H1 (cell line): ENCODE measurements at regions not wholly inside any gene's neighbourhood (a gene's known extent, or its start where the extent isn't known, plus 50 kb on each side); places are given as distances from the start of the nearest gene placed in this dataset.

Source experiments
- ASH2L ChIP-seq: fragments of 200-600, 300-600 bp; sonication (generic); IDR thresholded peaks from one replicate; pipeline ENCODE4 v1.7.1; 2017; ENCODE audit warnings: low read length
- CHD1 ChIP-seq: IDR thresholded peaks from 2 replicates; pipeline ENCODE4 v1.6.1; 2012; ENCODE audit warnings: low read depth, low read length, improper control_type of control experiment
- NRF1 ChIP-seq: IDR thresholded peaks from 2 replicates; pipeline ENCODE4 v1.6.1; 2011; ENCODE audit warnings: mild to moderate bottlenecking, low read depth, low read length, improper control_type of control experiment
- SP2 ChIP-seq: IDR thresholded peaks from 2 replicates; pipeline ENCODE4 v1.6.1; 2012; ENCODE audit warnings: mild to moderate bottlenecking, low read length, inconsistent platforms
- SUZ12 ChIP-seq: fragments of 200-600 bp; sonication (generic); IDR thresholded peaks from 2 replicates; pipeline ENCODE4 v1.6.1; 2012; ENCODE audit warnings: mild to moderate bottlenecking, inconsistent platforms, low read length, moderate library complexity, mixed read lengths
- ZNF274 ChIP-seq: IDR thresholded peaks from 2 replicates; pipeline ENCODE4 v1.7.0; 2012; ENCODE audit warnings: low read length, borderline replicate concordance; ENCODE audit errors: extremely low read depth
- TF ChIP-seq, protein P1 (sequence below): fragments of 300-600 bp; sonication (generic); IDR thresholded peaks from 2 replicates; pipeline ENCODE4 v1.7.1; 2012; ENCODE audit warnings: low read length, moderate library complexity, mild to moderate bottlenecking, inconsistent platforms; ENCODE audit not compliant: insufficient replicate concordance
- TF ChIP-seq, protein P2 (sequence below): IDR thresholded peaks from 2 replicates; pipeline ENCODE4 v1.6.1; 2012; ENCODE audit warnings: inconsistent platforms

DNA sequence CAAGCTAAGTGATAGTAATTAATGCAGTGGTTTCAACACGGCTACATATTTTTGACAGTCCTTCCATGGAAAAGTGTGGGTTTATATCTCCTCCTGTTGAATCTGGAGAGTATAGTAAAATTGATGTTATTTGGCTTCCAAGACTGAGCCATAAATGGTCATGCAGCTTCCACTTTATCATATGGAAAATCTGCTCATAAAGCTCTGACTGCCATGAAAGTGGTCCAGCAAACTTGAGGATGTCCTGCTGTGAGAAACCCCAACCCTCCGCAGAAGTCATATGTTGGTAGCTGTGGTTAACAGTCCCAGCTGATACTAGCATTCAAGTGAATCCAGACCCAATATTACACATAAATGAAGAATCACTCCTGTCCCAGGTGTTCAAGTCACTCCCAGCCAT is 378.3 kb downstream of the KCTD16 start (continued):
- TF ChIP-seq, protein P1, sequence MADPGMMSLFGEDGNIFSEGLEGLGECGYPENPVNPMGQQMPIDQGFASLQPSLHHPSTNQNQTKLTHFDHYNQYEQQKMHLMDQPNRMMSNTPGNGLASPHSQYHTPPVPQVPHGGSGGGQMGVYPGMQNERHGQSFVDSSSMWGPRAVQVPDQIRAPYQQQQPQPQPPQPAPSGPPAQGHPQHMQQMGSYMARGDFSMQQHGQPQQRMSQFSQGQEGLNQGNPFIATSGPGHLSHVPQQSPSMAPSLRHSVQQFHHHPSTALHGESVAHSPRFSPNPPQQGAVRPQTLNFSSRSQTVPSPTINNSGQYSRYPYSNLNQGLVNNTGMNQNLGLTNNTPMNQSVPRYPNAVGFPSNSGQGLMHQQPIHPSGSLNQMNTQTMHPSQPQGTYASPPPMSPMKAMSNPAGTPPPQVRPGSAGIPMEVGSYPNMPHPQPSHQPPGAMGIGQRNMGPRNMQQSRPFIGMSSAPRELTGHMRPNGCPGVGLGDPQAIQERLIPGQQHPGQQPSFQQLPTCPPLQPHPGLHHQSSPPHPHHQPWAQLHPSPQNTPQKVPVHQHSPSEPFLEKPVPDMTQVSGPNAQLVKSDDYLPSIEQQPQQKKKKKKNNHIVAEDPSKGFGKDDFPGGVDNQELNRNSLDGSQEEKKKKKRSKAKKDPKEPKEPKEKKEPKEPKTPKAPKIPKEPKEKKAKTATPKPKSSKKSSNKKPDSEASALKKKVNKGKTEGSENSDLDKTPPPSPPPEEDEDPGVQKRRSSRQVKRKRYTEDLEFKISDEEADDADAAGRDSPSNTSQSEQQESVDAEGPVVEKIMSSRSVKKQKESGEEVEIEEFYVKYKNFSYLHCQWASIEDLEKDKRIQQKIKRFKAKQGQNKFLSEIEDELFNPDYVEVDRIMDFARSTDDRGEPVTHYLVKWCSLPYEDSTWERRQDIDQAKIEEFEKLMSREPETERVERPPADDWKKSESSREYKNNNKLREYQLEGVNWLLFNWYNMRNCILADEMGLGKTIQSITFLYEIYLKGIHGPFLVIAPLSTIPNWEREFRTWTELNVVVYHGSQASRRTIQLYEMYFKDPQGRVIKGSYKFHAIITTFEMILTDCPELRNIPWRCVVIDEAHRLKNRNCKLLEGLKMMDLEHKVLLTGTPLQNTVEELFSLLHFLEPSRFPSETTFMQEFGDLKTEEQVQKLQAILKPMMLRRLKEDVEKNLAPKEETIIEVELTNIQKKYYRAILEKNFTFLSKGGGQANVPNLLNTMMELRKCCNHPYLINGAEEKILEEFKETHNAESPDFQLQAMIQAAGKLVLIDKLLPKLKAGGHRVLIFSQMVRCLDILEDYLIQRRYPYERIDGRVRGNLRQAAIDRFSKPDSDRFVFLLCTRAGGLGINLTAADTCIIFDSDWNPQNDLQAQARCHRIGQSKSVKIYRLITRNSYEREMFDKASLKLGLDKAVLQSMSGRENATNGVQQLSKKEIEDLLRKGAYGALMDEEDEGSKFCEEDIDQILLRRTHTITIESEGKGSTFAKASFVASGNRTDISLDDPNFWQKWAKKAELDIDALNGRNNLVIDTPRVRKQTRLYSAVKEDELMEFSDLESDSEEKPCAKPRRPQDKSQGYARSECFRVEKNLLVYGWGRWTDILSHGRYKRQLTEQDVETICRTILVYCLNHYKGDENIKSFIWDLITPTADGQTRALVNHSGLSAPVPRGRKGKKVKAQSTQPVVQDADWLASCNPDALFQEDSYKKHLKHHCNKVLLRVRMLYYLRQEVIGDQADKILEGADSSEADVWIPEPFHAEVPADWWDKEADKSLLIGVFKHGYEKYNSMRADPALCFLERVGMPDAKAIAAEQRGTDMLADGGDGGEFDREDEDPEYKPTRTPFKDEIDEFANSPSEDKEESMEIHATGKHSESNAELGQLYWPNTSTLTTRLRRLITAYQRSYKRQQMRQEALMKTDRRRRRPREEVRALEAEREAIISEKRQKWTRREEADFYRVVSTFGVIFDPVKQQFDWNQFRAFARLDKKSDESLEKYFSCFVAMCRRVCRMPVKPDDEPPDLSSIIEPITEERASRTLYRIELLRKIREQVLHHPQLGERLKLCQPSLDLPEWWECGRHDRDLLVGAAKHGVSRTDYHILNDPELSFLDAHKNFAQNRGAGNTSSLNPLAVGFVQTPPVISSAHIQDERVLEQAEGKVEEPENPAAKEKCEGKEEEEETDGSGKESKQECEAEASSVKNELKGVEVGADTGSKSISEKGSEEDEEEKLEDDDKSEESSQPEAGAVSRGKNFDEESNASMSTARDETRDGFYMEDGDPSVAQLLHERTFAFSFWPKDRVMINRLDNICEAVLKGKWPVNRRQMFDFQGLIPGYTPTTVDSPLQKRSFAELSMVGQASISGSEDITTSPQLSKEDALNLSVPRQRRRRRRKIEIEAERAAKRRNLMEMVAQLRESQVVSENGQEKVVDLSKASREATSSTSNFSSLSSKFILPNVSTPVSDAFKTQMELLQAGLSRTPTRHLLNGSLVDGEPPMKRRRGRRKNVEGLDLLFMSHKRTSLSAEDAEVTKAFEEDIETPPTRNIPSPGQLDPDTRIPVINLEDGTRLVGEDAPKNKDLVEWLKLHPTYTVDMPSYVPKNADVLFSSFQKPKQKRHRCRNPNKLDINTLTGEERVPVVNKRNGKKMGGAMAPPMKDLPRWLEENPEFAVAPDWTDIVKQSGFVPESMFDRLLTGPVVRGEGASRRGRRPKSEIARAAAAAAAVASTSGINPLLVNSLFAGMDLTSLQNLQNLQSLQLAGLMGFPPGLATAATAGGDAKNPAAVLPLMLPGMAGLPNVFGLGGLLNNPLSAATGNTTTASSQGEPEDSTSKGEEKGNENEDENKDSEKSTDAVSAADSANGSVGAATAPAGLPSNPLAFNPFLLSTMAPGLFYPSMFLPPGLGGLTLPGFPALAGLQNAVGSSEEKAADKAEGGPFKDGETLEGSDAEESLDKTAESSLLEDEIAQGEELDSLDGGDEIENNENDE = no peak
- TF ChIP-seq NRF1 (no peak), SUZ12 (no peak), CHD1 (no peak), SP2 (no peak), ZNF274 (no peak), ASH2L (no peak)
- TF ChIP-seq, protein P2, sequence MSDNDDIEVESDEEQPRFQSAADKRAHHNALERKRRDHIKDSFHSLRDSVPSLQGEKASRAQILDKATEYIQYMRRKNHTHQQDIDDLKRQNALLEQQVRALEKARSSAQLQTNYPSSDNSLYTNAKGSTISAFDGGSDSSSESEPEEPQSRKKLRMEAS = no peak
